Psoas muscle (tissue), 7 donors: ENCODE measurements at regions not wholly inside any gene's neighbourhood (a gene's known extent, or its start where the extent isn't known, plus 50 kb on each side); places are given as distances from the start of the nearest gene placed in this dataset.

Experiments
- ATAC-seq, 4 donors: fragments of 200-7000 bp; cut with Tn5 transposase; one replicate each; pipeline ENCODE4 v1.9.1; 2020; ENCODE audit warnings: moderate library complexity in 3 of 4, mild to moderate bottlenecking in 2 of 4
- DNase-seq, 2 donors: peaks; one replicate each; pipeline ENCODE4 v3.0.0-alpha.2; 2020
- H3K27ac ChIP-seq: fragments of 200-600 bp; one replicate; pipeline ENCODE4 v1.8.0; 2022
- H3K27me3 ChIP-seq, 3 donors: fragments of 200-600 bp in 1 of 3; one replicate each; pipeline versions ENCODE4 v1.6.1 to v1.8.0; 2013 to 2022; ENCODE audit warnings: low read length in 2 of 3, mild to moderate bottlenecking in 2 of 3, moderate library complexity in 1 of 3; ENCODE audit not compliant: insufficient read depth in 3 of 3
- H3K36me3 ChIP-seq, 2 donors: fragments of 200-600 bp in 1 of 2; one replicate each; pipeline versions ENCODE4 v1.6.1 to v1.8.0; 2013 to 2022; ENCODE audit warnings: low read depth in 1 of 2, mild to moderate bottlenecking in 1 of 2, moderate library complexity in 1 of 2; ENCODE audit not compliant: insufficient read depth in 1 of 2
- H3K4me1 ChIP-seq: fragments of 200-600 bp; one replicate; pipeline ENCODE4 v1.8.0; 2022
- H3K4me3 ChIP-seq: fragments of 200-600 bp; one replicate; pipeline ENCODE4 v1.8.0; 2022; ENCODE audit warnings: mild to moderate bottlenecking
- H3K9me3 ChIP-seq: fragments of 200-600 bp; one replicate; pipeline ENCODE4 v1.8.0; 2022
- WGBS, 3 donors: extraction: QIAGEN DNeasy Blood & Tissue Kit; methylation state at CpG; one replicate each; pipeline versions ENCODE4 v1.1.6 to v1.1.7; 2013; 5-methylcytosine and 5-hydroxymethylcytosine counted together
- intact Hi-C, 2 donors: fragments of 100-400 bp; cut with DNase I; formaldehyde crosslinking; loops; one replicate each; pipeline versions ENCODE4 v1.11.0 to v1.14.2; 2022
- TF ChIP-seq, protein P1 (sequence below): fragments of 200-600 bp; IDR thresholded peaks from one replicate; pipeline ENCODE4 v1.8.0; 2022; ENCODE audit warnings: antibody characterized with exemption
- donor health status: healthy with polysubstance abuse.
- donor health status: DM: no; HTN: no; CAD: no; lungs with moderate emphysema.
- donor health status: Bipolar disorder and iron deficiency.
- donor health status: healthy.
- donor health status: DM: yes; HTN: yes; CAD: no.
- donor health status: DM: no; HTN: no; CAD: no.
- donor health status: DM: yes; HTN: yes; CAD: no.

DNA sequence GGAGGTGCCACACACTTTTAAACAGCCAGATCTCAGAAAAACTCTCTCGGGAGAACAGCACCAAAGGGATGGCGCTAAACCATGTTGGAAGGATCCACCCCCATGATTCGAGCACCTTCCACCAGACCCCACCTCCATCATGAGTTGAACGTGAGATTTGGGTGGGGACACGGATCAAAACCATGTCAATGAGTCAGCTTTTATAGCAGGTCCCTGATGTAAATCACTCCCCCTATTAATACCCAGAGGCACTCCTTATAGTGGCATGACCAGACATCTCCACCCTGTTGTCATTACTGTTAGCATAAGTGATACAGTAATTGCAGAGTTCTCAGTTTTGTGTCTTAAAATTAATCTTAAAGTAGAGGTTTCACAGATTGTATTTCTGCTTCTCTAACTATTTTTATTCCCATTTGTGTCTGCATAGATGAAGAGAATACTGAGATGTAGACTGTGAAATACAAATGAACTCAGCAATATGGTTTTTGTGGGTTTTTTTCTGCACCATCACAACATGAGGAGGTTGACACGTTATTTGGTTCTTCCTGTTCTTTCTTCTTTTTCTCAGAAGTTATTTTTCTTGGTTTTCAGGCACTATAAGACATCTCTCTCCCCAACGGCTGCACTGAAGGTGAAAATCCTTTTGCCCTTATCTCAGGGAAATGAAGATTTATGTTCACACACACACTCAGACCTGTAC lies 218.2 kb downstream of the ARL4C start:
- no peaks in the 10 kb centered on the region for H3K27me3 ChIP-seq
- TF ChIP-seq, protein P1, sequence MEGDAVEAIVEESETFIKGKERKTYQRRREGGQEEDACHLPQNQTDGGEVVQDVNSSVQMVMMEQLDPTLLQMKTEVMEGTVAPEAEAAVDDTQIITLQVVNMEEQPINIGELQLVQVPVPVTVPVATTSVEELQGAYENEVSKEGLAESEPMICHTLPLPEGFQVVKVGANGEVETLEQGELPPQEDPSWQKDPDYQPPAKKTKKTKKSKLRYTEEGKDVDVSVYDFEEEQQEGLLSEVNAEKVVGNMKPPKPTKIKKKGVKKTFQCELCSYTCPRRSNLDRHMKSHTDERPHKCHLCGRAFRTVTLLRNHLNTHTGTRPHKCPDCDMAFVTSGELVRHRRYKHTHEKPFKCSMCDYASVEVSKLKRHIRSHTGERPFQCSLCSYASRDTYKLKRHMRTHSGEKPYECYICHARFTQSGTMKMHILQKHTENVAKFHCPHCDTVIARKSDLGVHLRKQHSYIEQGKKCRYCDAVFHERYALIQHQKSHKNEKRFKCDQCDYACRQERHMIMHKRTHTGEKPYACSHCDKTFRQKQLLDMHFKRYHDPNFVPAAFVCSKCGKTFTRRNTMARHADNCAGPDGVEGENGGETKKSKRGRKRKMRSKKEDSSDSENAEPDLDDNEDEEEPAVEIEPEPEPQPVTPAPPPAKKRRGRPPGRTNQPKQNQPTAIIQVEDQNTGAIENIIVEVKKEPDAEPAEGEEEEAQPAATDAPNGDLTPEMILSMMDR, result no peak
- H3K27ac ChIP-seq, result no peak overlapping the region
- DNase-seq (no peak), ATAC-seq (no peak)
- H3K4me1 ChIP-seq, result no peaks in the 10 kb centered on the region
- H3K4me3 ChIP-seq, result no peak overlapping the region
- intact Hi-C loops, result no loop called here
- H3K36me3 ChIP-seq, result no peaks in the 10 kb centered on the region
- no peaks in the 10 kb centered on the region for H3K9me3 ChIP-seq
- WGBS, 3 donors, result 84 to 87% (median 85%) methylated on average over 7 of the region's 7 CpGs

DNA sequence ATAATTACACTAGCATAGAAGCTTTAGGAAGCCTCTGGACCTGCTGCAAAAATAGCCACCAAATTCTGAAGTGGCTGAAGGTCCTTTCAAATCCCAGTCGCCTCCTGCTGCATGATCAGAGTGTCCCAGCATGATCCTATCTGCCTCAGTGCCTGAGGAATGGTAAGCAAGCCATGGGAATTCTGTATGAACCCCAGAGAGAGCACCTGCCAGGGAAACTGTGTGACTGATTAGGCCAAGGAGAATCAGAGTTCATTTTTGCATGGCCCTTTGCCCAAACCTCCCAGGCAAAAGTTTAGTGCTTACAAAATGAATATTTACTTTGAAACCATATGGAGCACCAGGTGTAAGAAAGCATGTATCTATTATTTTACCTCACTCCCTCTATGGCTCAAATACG lies 221.4 kb downstream of the ARL4C start:
- H3K4me3 ChIP-seq, result no peak overlapping the region
- WGBS, 3 donors, result 58 to 64% (median 60%) methylated on average over 2 of the region's 2 CpGs
- no peaks in the 10 kb centered on the region for H3K36me3 ChIP-seq
- DNase-seq, result no peak
- TF ChIP-seq, protein P1, result no peak
- H3K4me1 ChIP-seq, result no peaks in the 10 kb centered on the region
- H3K27me3 ChIP-seq, result no peaks in the 10 kb centered on the region
- intact Hi-C loops, result no loop called here
- H3K27ac ChIP-seq, result no peak overlapping the region
- H3K9me3 ChIP-seq, result no peaks in the 10 kb centered on the region
- ATAC-seq, result no peak

DNA sequence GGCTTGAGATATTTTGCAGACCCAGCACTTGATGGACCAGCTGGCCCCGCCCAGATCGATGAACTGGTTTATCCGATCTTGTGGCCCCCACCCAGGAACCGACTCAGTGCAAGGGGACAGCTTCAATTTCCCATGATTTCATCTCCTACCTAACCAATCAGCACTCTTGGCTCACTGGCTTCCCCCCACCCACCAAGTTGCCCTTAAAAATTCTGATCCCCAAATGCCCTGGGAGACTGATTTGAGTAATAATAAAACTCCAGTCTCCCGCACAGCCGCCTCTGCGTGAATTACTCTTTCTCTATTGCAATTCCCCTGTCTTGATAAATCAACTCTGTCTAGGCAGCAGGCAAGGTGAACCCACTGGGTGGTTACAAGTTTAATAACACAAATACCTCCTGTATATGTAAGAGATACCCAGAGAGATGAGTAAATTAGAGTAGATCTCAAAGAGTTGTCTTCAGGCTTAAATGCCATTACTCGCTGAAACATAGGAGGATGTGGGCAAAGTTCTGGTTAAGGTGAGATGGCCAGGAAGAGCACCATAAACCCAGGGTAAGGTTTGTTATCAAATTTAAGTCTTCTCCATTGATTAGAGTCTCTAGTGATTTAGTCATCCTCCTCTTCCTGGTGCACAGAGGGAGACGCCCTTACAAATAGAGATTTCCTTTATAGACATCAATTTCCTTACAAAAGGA lies 222.8 kb downstream of the ARL4C start:
- intact Hi-C loops, result no loop called here
- TF ChIP-seq, protein P1, result no peak
- Histone ChIP-seq H3K27me3 (no peaks in the 10 kb centered on the region), H3K27ac (no peak overlapping the region), H3K36me3 (no peaks in the 10 kb centered on the region), H3K4me3 (no peak overlapping the region), H3K9me3 (no peaks in the 10 kb centered on the region), H3K4me1 (no peaks in the 10 kb centered on the region)
- 77 to 80% (median 79%) methylated on average over 9 of the region's 9 CpGs for WGBS, 3 donors
- ATAC-seq (no peak), DNase-seq (no peak)

DNA sequence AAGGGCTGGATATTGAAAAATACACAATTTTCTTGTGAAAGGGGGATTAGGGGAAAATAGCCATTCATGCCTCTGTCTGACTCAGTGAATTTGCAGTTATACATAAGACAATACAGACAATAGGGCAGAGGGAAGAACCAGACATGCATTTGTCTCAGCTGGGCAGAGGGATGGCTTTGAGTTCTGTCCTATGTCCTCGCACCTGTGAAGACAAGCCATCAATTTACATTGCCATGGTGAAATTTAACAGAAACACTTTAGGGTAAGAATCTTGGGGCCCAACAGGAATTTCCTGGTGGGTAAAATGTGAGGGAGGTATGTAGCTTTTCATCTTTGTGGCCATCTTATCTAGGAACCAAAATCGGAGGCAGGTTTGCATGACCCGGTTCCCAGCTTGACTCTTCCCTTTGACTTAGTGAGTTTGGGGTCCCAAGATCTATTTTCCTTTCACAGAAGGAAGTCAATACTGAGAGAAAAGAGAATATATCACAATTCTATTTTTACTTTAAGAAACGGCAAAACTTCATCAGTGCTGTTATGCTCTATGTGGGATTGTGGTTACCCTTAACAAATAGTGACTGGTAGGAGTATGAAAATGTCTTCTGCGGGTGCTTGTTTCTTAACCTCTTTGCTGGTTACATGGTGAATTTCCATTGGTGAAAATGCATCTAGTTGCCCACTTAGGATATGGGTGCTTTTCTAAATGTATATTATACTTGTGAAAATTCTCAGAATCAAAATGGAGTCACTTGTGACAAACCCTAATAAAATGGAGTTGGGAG lies 221.8 kb downstream of the SPP2 start:
- Histone ChIP-seq H3K36me3 (no peaks in the 10 kb centered on the region), H3K4me1 (no peaks in the 10 kb centered on the region), H3K9me3 (no peaks in the 10 kb centered on the region), H3K27ac (no peak overlapping the region), H3K4me3 (no peak overlapping the region), H3K27me3 (no peaks in the 10 kb centered on the region)
- TF ChIP-seq, protein P1, result no peak
- intact Hi-C loops, result no loop called here
- WGBS, 3 donors, result 88 to 90% (median 89%) methylated on average over 5 of the region's 5 CpGs
- no peak for DNase-seq
- ATAC-seq, result no peak
